Upper lobe of right lung (tissue), 1 donor: ENCODE measurements at regions not wholly inside any gene's neighbourhood (a gene's known extent, or its start where the extent isn't known, plus 50 kb on each side); places are given as distances from the start of the nearest gene placed in this dataset.

Source experiments
- ATAC-seq: fragments of 200-7000 bp; cut with Tn5 transposase; one replicate; pipeline ENCODE4 v1.9.1; 2020; ENCODE audit warnings: mild to moderate bottlenecking, moderate library complexity
- DNase-seq: peaks from one replicate; pipeline ENCODE4 v3.0.0-alpha.2; 2020
- H3K27ac ChIP-seq: fragments of 200-600 bp; one replicate; pipeline ENCODE4 v1.8.0; 2022
- H3K27me3 ChIP-seq: fragments of 200-600 bp; one replicate; pipeline ENCODE4 v1.8.0; 2022; ENCODE audit warnings: mild to moderate bottlenecking
- H3K36me3 ChIP-seq: fragments of 200-600 bp; one replicate; pipeline ENCODE4 v1.8.0; 2022
- H3K4me1 ChIP-seq: fragments of 200-600 bp; one replicate; pipeline ENCODE4 v1.8.0; 2022
- H3K4me3 ChIP-seq: fragments of 200-600 bp; one replicate; pipeline ENCODE4 v1.8.0; 2022; ENCODE audit warnings: mild to moderate bottlenecking
- H3K9me3 ChIP-seq: fragments of 200-600 bp; one replicate; pipeline ENCODE4 v1.8.0; 2022
- CTCF ChIP-seq: fragments of 200-600 bp; IDR thresholded peaks from one replicate; pipeline ENCODE4 v1.8.0; 2022; ENCODE audit warnings: antibody characterized with exemption
- intact Hi-C: fragments of 100-400 bp; cut with DNase I; formaldehyde crosslinking; loops from one replicate; pipeline ENCODE4 v1.11.0; 2022
- donor health status: DM: no; HTN: yes; CAD: no; lungs with severe emphysema.

GRCh38 chr5:36787365-36788093 is 89.0 kb upstream of the NIPBL start:
- intact Hi-C loops = no loop called here
- no peaks in the 10 kb centered on the region for H3K27me3 ChIP-seq
- H3K4me1 ChIP-seq = no peaks in the 10 kb centered on the region
- no peaks in the 10 kb centered on the region for H3K9me3 ChIP-seq
- no peaks in the 10 kb centered on the region for H3K36me3 ChIP-seq
- no peak for DNase-seq
- no peak overlapping the region for H3K4me3 ChIP-seq
- no peak for TF ChIP-seq CTCF
- ATAC-seq = no peak
- H3K27ac ChIP-seq = no peak overlapping the region

DNA sequence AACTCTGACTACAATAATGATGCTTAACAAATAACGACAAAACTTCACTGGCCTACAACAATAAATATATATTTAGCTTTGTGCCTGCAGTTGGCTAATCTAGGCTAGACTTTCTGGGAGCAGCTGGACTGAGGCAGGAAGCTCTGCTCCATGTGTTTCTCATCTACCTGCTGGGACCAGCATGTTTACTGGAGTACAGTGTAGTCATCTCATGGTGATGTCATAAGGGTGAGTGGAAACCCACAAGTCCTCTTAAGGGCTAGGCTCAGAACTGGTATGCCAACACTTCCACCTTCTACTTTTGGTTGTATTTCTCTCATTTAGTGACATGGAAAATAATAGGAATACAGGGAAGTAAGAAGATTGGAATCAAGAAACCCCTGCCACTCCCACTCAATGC is 85.7 kb upstream of the NIPBL start:
- no peaks in the 10 kb centered on the region for H3K9me3 ChIP-seq
- no peaks in the 10 kb centered on the region for H3K36me3 ChIP-seq
- no peak overlapping the region for H3K27ac ChIP-seq
- DNase-seq = no peak
- ATAC-seq = no peak
- no peaks in the 10 kb centered on the region for H3K27me3 ChIP-seq
- TF ChIP-seq CTCF = no peak
- H3K4me1 ChIP-seq = no peaks in the 10 kb centered on the region
- no peak overlapping the region for H3K4me3 ChIP-seq
- intact Hi-C loops = no loop called here

- Histone ChIP-seq H3K36me3 (no peaks in the 10 kb centered on the region), H3K9me3 (no peaks in the 10 kb centered on the region), H3K27ac (no peak overlapping the region), H3K27me3 (no peaks in the 10 kb centered on the region), H3K4me3 (no peak overlapping the region), H3K4me1 (no peaks in the 10 kb centered on the region)
- ATAC-seq (no peak), DNase-seq (no peak)
- intact Hi-C loops = no loop called here
- TF ChIP-seq CTCF = no peak
These were observed 83.9 kb upstream of the NIPBL start for GRCh38 chr5:36792560-36793180.

DNA sequence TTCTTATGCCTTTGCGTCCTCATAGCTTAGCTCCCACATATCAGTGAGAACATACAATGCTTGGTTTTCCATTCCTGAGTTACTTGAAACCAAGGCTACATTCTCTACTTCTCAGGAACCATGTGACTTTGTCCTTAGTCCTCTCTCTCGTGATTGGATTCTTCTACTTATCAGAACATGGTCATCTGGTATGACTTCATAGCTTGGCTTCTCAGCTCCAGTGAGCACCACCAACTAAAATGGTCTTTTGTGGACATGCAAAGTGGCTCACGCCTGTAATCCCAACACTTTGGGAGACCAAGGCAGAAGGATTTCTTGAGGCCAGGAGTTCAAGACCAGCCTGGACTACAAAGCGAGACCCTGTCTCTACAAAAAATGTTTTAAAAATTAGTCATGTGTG is 81.2 kb upstream of the NIPBL start:
- ATAC-seq (no peak), DNase-seq (no peak)
- Histone ChIP-seq H3K4me1 (no peaks in the 10 kb centered on the region), H3K4me3 (no peak overlapping the region), H3K27ac (no peak overlapping the region), H3K27me3 (no peaks in the 10 kb centered on the region), H3K9me3 (no peaks in the 10 kb centered on the region), H3K36me3 (no peaks in the 10 kb centered on the region)
- no peak for TF ChIP-seq CTCF
- intact Hi-C loops = no loop called here

DNA sequence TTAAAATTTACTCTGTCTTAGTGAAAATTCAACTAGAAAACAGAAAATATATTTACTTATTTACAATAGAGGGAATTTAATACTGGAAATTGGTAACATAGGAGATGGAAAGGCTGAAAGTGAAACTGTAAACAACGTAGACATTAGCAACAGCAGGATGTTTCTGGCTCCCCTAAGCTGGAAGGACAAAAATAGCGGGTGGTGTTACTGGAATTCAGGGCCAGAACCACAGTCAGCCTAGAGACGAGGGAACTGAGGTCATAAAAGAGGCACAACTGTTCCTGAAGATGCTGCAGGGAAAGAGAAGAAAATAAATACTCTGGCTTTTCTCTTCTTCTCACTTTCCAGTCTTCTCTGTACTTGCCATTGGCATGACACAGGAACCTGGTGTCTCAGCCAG is 80.4 kb upstream of the NIPBL start:
- Histone ChIP-seq H3K4me1 (no peaks in the 10 kb centered on the region), H3K9me3 (no peaks in the 10 kb centered on the region), H3K4me3 (no peak overlapping the region), H3K27me3 (no peaks in the 10 kb centered on the region), H3K36me3 (no peaks in the 10 kb centered on the region), H3K27ac (no peak overlapping the region)
- intact Hi-C loops = no loop called here
- DNase-seq (no peak), ATAC-seq (no peak)
- no peak for TF ChIP-seq CTCF
